ENCODE measurements at regions not wholly inside any gene's neighbourhood (a gene's known extent, or its start where the extent isn't known, plus 50 kb on each side); places are given as distances from the start of the nearest gene placed in this dataset.

- DNase-seq (ENCODE audit: low read depth), result no peak
These were observed 299.9 kb upstream of the SALL3 start for GRCh38 chr18:78679613-78680260.

- DNase-seq (ENCODE audit: low read depth), result no peak
These were observed 298.2 kb upstream of the SALL3 start for GRCh38 chr18:78681396-78681795.

- no peak for DNase-seq (ENCODE audit: low read depth)
These were observed 297.7 kb upstream of the SALL3 start for GRCh38 chr18:78681934-78682333.

GRCh38 chr18:78682716-78683115, 296.9 kb upstream of the SALL3 start:
- DNase-seq (ENCODE audit: low read depth), result no peak

GRCh38 chr18:78683191-78684010, 296.2 kb upstream of the SALL3 start:
- DNase-seq (ENCODE audit: low read depth), result no peak

- DNase-seq (ENCODE audit: low read depth), result no peak
These were observed 294.2 kb upstream of the SALL3 start for GRCh38 chr18:78685250-78685979.

GRCh38 chr18:78685980-78686530, 293.6 kb upstream of the SALL3 start:
- no peak for DNase-seq (ENCODE audit: low read depth)

GRCh38 chr18:78686976-78687685, 292.5 kb upstream of the SALL3 start:
- DNase-seq (ENCODE audit: low read depth), result no peak

- DNase-seq (ENCODE audit: low read depth), result no peak
These were observed 291.9 kb upstream of the SALL3 start for GRCh38 chr18:78687736-78688135.

- no peak for DNase-seq (ENCODE audit: low read depth)
These were observed 291.4 kb upstream of the SALL3 start for GRCh38 chr18:78688249-78688648.

- DNase-seq (ENCODE audit: low read depth), result no peak
These were observed 290.7 kb upstream of the SALL3 start for GRCh38 chr18:78688916-78689315.

- no peak for DNase-seq (ENCODE audit: low read depth)
These were observed 290.0 kb upstream of the SALL3 start for GRCh38 chr18:78689606-78690005.

- no peak for DNase-seq (ENCODE audit: low read depth)
These were observed 287.5 kb upstream of the SALL3 start for GRCh38 chr18:78692105-78692504.

- DNase-seq (ENCODE audit: low read depth), result no peak
These were observed 286.2 kb upstream of the SALL3 start for GRCh38 chr18:78693429-78693828.

- DNase-seq (ENCODE audit: low read depth), result no peak
These were observed 282.8 kb upstream of the SALL3 start for GRCh38 chr18:78696698-78697435.

GRCh38 chr18:78697446-78697845, 282.2 kb upstream of the SALL3 start:
- no peak for DNase-seq (ENCODE audit: low read depth)

GRCh38 chr18:78698914-78699313, 280.7 kb upstream of the SALL3 start:
- no peak for DNase-seq (ENCODE audit: low read depth)

GRCh38 chr18:78699499-78699898, 280.1 kb upstream of the SALL3 start:
- no peak for DNase-seq (ENCODE audit: low read depth)

GRCh38 chr18:78701771-78702396, 277.7 kb upstream of the SALL3 start:
- DNase-seq (ENCODE audit: low read depth), result no peak

- DNase-seq (ENCODE audit: low read depth), result no peak
These were observed 276.3 kb upstream of the SALL3 start for GRCh38 chr18:78703291-78703690.

- DNase-seq (ENCODE audit: low read depth), result no peak
These were observed 274.6 kb upstream of the SALL3 start for GRCh38 chr18:78704971-78705461.
